H9 (cell line): ENCODE measurements at regions not wholly inside any gene's neighbourhood (a gene's known extent, or its start where the extent isn't known, plus 50 kb on each side); places are given as distances from the start of the nearest gene placed in this dataset.

ENCODE experiments used
- DNase-seq: peaks from one replicate; pipeline ENCODE4 v3.0.0-alpha.2; 2017
- H2AFZ ChIP-seq: one replicate; pipeline ENCODE4 v1.6.1; 2013; ENCODE audit warnings: mild to moderate bottlenecking, low read length, control low read depth, moderate library complexity
- H2AK5ac ChIP-seq: 2 replicates; pipeline ENCODE4 v1.6.1; 2013; ENCODE audit warnings: low read length, control low read depth, mixed read lengths; ENCODE audit not compliant: insufficient read length
- H2BK120ac ChIP-seq: one replicate; pipeline ENCODE4 v1.6.1; 2013; ENCODE audit warnings: low read depth, mild to moderate bottlenecking, low read length, control low read depth, inconsistent platforms; ENCODE audit not compliant: poor library complexity, severe bottlenecking
- H2BK12ac ChIP-seq: 2 replicates; pipeline ENCODE4 v1.6.1; 2013; ENCODE audit warnings: low read length, control low read depth, mixed read lengths, low read depth; ENCODE audit not compliant: insufficient read length
- H2BK15ac ChIP-seq: 2 replicates; pipeline ENCODE4 v1.6.1; 2013; ENCODE audit warnings: low read depth, low read length, control low read depth
- H2BK20ac ChIP-seq: one replicate; pipeline ENCODE4 v1.6.1; 2013; ENCODE audit warnings: low read depth, mild to moderate bottlenecking, low read length, control low read depth, inconsistent platforms; ENCODE audit not compliant: poor library complexity, severe bottlenecking
- H2BK5ac ChIP-seq: 2 replicates; pipeline ENCODE4 v1.6.1; 2013; ENCODE audit warnings: low read length, control low read depth, mixed read lengths; ENCODE audit not compliant: insufficient read length
- H3K14ac ChIP-seq: 2 replicates; pipeline ENCODE4 v1.6.1; 2013; ENCODE audit warnings: low read length, control low read depth; ENCODE audit not compliant: insufficient read depth
- H3K18ac ChIP-seq: 2 replicates; pipeline ENCODE4 v1.6.1; 2013; ENCODE audit warnings: low read depth, mild to moderate bottlenecking, mixed read lengths, low read length, control low read depth; ENCODE audit not compliant: insufficient read length
- H3K23ac ChIP-seq: 2 replicates; pipeline ENCODE4 v1.6.1; 2013; ENCODE audit warnings: low read length, control low read depth, mixed read lengths, low read depth; ENCODE audit not compliant: insufficient read length
- H3K23me2 ChIP-seq: 2 replicates; pipeline ENCODE4 v1.6.1; 2013; ENCODE audit warnings: low read depth, mild to moderate bottlenecking, mixed read lengths, low read length, control low read depth; ENCODE audit not compliant: insufficient read length, poor library complexity, severe bottlenecking
- H3K27ac ChIP-seq: 2 replicates; pipeline ENCODE4 v1.5.1; 2013; ENCODE audit warnings: low read length, control low read depth, mixed read lengths, low read depth; ENCODE audit not compliant: insufficient read length
- H3K27me3 ChIP-seq: 2 replicates; pipeline ENCODE4 v1.6.1; 2013; ENCODE audit warnings: low read length, control low read depth, inconsistent platforms; ENCODE audit not compliant: insufficient read depth
- H3K4ac ChIP-seq: 2 replicates; pipeline ENCODE4 v1.6.1; 2013; ENCODE audit warnings: low read depth, mild to moderate bottlenecking, control low read depth, inconsistent platforms, low read length, moderate library complexity
- H3K4me1 ChIP-seq: 2 replicates; pipeline ENCODE4 v1.6.1; 2013; ENCODE audit warnings: low read length, control low read depth, inconsistent platforms; ENCODE audit not compliant: insufficient read depth
- H3K4me2 ChIP-seq: 2 replicates; pipeline ENCODE4 v1.6.1; 2013; ENCODE audit warnings: low read length, control low read depth, mixed read lengths; ENCODE audit not compliant: insufficient read length, insufficient read depth
- H3K56ac ChIP-seq: 2 replicates; pipeline ENCODE4 v1.6.1; 2013; ENCODE audit warnings: low read depth, mild to moderate bottlenecking, mixed read lengths, low read length, control low read depth; ENCODE audit not compliant: insufficient read length
- H3K79me1 ChIP-seq: 2 replicates; pipeline ENCODE4 v1.6.1; 2013; ENCODE audit warnings: low read depth, mild to moderate bottlenecking, moderate library complexity, low read length, control low read depth, inconsistent platforms; ENCODE audit not compliant: insufficient read depth, poor library complexity, severe bottlenecking
- H3K79me2 ChIP-seq: 2 replicates; pipeline ENCODE4 v1.6.1; 2013; ENCODE audit warnings: low read length, control low read depth, inconsistent platforms; ENCODE audit not compliant: insufficient read depth
- H3K9ac ChIP-seq: 2 replicates; pipeline ENCODE4 v1.6.1; 2013; ENCODE audit warnings: low read length, control low read depth, mixed read lengths; ENCODE audit not compliant: insufficient read length; ENCODE audit errors: extremely low read depth
- H3K9me3 ChIP-seq: one replicate; pipeline ENCODE4 v1.6.1; 2013; ENCODE audit warnings: low read depth, low read length, inconsistent platforms; ENCODE audit not compliant: control insufficient read depth
- H3T11ph ChIP-seq: one replicate; pipeline ENCODE4 v1.6.1; 2013; ENCODE audit warnings: mild to moderate bottlenecking, low read length, control low read depth, inconsistent platforms
- H4K20me1 ChIP-seq: one replicate; pipeline ENCODE4 v1.6.1; 2013; ENCODE audit not compliant: control insufficient read depth, insufficient read length, insufficient read depth
- H4K5ac ChIP-seq: 2 replicates; pipeline ENCODE4 v1.6.1; 2013; ENCODE audit warnings: low read depth, mild to moderate bottlenecking, mixed read lengths, low read length, control low read depth; ENCODE audit not compliant: insufficient read length
- H4K8ac ChIP-seq: replicated peaks from 2 replicates; pipeline ENCODE4 v1.6.1; 2013; ENCODE audit warnings: low read length, control low read depth, mixed read lengths, low read depth; ENCODE audit not compliant: insufficient read length
- H4K91ac ChIP-seq: 2 replicates; pipeline ENCODE4 v1.6.1; 2013; ENCODE audit warnings: low read depth, mild to moderate bottlenecking, moderate library complexity, mixed read lengths, low read length, control low read depth; ENCODE audit not compliant: insufficient read length
- H3K27ac Mint-ChIP-seq, 3 experiments: 2 replicates in 2 of 3; 3 replicates in 1 of 3; pipeline ENCODE4 v1.8.0; 2020 to 2021; ENCODE audit warnings: mixed read lengths in 3 of 3, mild to moderate bottlenecking in 1 of 3, moderate library complexity in 1 of 3
- H3K27me3 Mint-ChIP-seq: 2 replicates; pipeline ENCODE4 v1.8.0; 2021; ENCODE audit warnings: low read depth, mild to moderate bottlenecking, moderate library complexity, mixed read lengths
- H3K36me3 Mint-ChIP-seq, 3 experiments: 2 replicates in 2 of 3; 3 replicates in 1 of 3; pipeline ENCODE4 v1.8.0; 2020 to 2021; ENCODE audit warnings: low read depth in 3 of 3, mixed read lengths in 3 of 3; ENCODE audit not compliant: insufficient read depth in 1 of 3
- H3K4me1 Mint-ChIP-seq, 2 experiments: 2 replicates each; pipeline ENCODE4 v1.8.0; 2020; ENCODE audit warnings: mixed read lengths in 2 of 2
- H3K4me3 Mint-ChIP-seq, 2 experiments: 2 replicates in 1 of 2; 3 replicates in 1 of 2; pipeline ENCODE4 v1.8.0; 2020 to 2021; ENCODE audit warnings: mild to moderate bottlenecking in 2 of 2, mixed read lengths in 2 of 2, moderate library complexity in 1 of 2
- H3K9me3 Mint-ChIP-seq, 2 experiments: 2 replicates in 1 of 2; 3 replicates in 1 of 2; pipeline ENCODE4 v1.8.0; 2020; ENCODE audit warnings: mild to moderate bottlenecking in 2 of 2, mixed read lengths in 2 of 2, moderate library complexity in 1 of 2
- TF ChIP-seq, protein P1 (sequence below): fragments of 200-600 bp; sonication (generic); conservative IDR thresholded peaks from 3 replicates; pipeline ENCODE4 v1.8.0; 2021; ENCODE audit warnings: antibody characterized with exemption, mild to moderate bottlenecking

DNA sequence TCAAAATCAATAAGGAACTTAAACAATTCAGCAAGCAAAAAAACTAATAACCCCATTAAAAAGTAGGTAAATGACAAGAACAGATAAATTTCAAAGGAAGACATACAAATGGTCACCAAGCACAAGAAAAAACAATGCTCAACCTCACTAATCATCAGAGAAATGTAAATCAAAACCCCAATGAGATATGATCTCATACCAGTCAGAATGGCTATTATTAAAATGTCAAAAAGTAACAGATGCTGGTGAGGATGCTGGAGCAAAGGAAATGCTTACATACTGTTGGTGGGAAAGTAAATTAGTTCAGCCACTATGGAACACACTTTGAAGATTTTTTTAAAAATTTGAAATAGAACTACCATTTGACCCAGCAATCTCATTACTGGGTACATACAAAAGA, 538.0 kb downstream of the TMX3 start:
- no peak overlapping the region for H3K27ac ChIP-seq
- no peak overlapping the region for H2BK15ac ChIP-seq
- H3K4me3 Mint-ChIP-seq, result no peak overlapping the region
- no peaks in the 10 kb centered on the region for H3K23me2 ChIP-seq
- H3K4ac ChIP-seq, result no peak overlapping the region
- H2AFZ ChIP-seq, result no peak overlapping the region
- no peaks in the 10 kb centered on the region for H3K79me1 ChIP-seq
- H3K9ac ChIP-seq, result no peak overlapping the region
- no peaks in the 10 kb centered on the region for H3K27me3 Mint-ChIP-seq
- no peaks in the 10 kb centered on the region for H3K9me3 Mint-ChIP-seq
- TF ChIP-seq, protein P1, sequence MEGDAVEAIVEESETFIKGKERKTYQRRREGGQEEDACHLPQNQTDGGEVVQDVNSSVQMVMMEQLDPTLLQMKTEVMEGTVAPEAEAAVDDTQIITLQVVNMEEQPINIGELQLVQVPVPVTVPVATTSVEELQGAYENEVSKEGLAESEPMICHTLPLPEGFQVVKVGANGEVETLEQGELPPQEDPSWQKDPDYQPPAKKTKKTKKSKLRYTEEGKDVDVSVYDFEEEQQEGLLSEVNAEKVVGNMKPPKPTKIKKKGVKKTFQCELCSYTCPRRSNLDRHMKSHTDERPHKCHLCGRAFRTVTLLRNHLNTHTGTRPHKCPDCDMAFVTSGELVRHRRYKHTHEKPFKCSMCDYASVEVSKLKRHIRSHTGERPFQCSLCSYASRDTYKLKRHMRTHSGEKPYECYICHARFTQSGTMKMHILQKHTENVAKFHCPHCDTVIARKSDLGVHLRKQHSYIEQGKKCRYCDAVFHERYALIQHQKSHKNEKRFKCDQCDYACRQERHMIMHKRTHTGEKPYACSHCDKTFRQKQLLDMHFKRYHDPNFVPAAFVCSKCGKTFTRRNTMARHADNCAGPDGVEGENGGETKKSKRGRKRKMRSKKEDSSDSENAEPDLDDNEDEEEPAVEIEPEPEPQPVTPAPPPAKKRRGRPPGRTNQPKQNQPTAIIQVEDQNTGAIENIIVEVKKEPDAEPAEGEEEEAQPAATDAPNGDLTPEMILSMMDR, result no peak
- no peak for DNase-seq
- no peaks in the 10 kb centered on the region for H3K36me3 Mint-ChIP-seq
- no peak overlapping the region for H4K8ac ChIP-seq
- no peak overlapping the region for H3K14ac ChIP-seq
- H3K9me3 ChIP-seq, result no peaks in the 10 kb centered on the region
- no peak overlapping the region for H3K23ac ChIP-seq
- H2BK120ac ChIP-seq, result no peak overlapping the region
- no peak overlapping the region for H4K5ac ChIP-seq
- H3K56ac ChIP-seq, result no peak overlapping the region
- H3K4me2 ChIP-seq, result no peak overlapping the region
- H3T11ph ChIP-seq, result no peak overlapping the region
- no peaks in the 10 kb centered on the region for H4K20me1 ChIP-seq
- no peaks in the 10 kb centered on the region for H3K79me2 ChIP-seq
- H4K91ac ChIP-seq, result no peak overlapping the region
- no peaks in the 10 kb centered on the region for H3K4me1 ChIP-seq
- no peaks in the 10 kb centered on the region for H3K27me3 ChIP-seq
- no peak overlapping the region for H2AK5ac ChIP-seq
- H3K27ac Mint-ChIP-seq, result no peak overlapping the region
- H3K18ac ChIP-seq, result no peak overlapping the region
- H3K4me1 Mint-ChIP-seq, result peaks cover 7 to 10% of the 10 kb centered on the region in 2 experiments; a peak in 3 of 4 replicates
- no peak overlapping the region for H2BK12ac ChIP-seq
- H2BK5ac ChIP-seq, result no peak overlapping the region
- no peak overlapping the region for H2BK20ac ChIP-seq
